ENCODE measurements at regions not wholly inside any gene's neighbourhood (a gene's known extent, or its start where the extent isn't known, plus 50 kb on each side); places are given as distances from the start of the nearest gene placed in this dataset.

DNA sequence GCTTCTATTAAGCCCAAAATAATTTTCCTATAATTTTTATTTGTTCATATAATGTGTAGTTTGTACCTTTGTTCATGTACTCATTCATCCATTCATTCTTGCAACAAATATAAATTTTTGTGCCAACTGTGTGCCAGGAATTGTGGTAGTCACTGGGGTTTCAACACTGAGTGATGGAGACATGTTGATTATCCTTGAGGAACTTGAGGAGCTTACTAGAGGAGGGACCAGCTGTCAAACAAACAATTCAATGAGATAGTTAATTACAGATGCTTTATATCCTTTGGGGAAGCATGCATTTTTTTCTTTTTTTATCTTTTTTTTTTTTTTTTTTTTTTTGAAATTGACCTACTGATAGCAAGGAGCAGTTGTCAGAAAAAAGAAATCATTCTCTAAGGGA lies 324.8 kb downstream of the GABRG2 start:
- CTCF ChIA-PET, result no interaction called here
- POLR2A ChIA-PET, result no interaction called here
- DNase-seq (ENCODE audit: extremely low spot score), result no peak
- TF ChIP-seq, protein P1, sequence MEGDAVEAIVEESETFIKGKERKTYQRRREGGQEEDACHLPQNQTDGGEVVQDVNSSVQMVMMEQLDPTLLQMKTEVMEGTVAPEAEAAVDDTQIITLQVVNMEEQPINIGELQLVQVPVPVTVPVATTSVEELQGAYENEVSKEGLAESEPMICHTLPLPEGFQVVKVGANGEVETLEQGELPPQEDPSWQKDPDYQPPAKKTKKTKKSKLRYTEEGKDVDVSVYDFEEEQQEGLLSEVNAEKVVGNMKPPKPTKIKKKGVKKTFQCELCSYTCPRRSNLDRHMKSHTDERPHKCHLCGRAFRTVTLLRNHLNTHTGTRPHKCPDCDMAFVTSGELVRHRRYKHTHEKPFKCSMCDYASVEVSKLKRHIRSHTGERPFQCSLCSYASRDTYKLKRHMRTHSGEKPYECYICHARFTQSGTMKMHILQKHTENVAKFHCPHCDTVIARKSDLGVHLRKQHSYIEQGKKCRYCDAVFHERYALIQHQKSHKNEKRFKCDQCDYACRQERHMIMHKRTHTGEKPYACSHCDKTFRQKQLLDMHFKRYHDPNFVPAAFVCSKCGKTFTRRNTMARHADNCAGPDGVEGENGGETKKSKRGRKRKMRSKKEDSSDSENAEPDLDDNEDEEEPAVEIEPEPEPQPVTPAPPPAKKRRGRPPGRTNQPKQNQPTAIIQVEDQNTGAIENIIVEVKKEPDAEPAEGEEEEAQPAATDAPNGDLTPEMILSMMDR (IDR thresholded peaks at IDR 0.05; ENCODE audit: control extremely low read depth, extremely low read depth, low read depth, missing control alignments), result no peak

DNA sequence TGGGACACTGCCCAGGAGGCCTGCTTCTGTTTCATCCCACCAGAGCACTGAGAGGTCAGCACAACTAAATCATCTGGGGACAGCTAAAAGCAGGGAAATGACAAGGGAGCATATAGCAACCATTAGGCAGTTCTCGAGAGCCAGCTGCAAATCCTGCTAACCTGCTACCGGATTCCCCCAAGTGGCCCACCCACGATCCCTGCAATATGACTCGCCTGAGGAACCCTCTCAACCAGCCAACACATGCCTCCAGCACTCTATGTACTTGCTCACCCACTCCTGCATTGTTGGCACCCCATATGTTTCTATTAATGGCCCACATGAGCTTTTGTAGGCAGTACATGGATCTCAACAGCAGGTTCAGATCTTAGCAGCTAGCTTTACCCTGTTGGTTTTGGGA lies 326.0 kb downstream of the GABRG2 start:
- CTCF ChIA-PET, result interaction anchor here (1.1 kb wide), 1 partner anchor 18 kb away, joined by 3 read pairs; no protein-coding TSS in a partner anchor
- no peak for DNase-seq (ENCODE audit: extremely low spot score)
- POLR2A ChIA-PET, result no interaction called here
- TF ChIP-seq, protein P1 (IDR thresholded peaks at IDR 0.05; ENCODE audit: control extremely low read depth, extremely low read depth, low read depth, missing control alignments), result no peak

DNA sequence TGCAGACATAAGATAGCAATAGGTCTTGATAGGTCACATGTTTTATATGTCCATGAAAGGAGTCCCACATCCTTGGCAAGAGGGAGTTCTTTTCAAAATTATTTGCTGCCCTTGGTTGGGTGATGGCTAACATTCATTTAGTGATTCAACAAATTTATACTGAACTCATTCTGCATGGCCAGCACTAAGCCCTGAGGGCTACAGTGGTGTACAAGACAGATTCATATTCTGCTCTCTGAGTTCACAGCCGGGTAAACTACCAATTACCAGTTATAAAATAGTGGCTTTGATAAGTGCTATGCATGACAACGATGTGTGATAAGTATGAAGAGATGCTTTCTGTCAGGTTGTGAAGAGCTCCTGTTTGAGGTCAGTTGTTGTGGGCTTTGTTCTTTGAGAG lies 340.0 kb downstream of the GABRG2 start:
- ChIA-PET POLR2A (no interaction called here), CTCF (interaction anchor here (0.9 kb wide), 1 partner anchor 12 kb away, joined by 3 read pairs; no protein-coding TSS in a partner anchor)
- DNase-seq (ENCODE audit: extremely low spot score), result no peak
- TF ChIP-seq, protein P1 (IDR thresholded peaks at IDR 0.05; ENCODE audit: control extremely low read depth, extremely low read depth, low read depth, missing control alignments), result no peak

DNA sequence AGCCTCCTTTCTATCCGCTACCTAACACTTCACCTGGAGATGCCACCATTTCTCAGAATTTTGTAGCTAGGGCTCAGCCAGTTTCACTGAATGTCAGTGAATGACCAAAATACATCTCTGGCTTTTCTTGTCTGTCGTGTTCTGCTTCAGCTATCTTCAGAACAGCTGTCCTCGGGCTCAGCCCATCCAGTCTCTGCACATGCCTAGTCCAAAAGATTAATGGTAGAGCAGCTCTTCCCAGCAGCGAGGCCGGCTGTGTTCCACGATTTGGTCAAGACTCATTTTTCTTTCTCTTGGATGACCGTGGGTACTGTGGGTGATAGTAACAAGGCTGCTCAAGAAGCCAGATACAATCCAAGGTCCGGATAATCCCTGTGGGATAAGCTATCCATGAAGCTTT lies 342.8 kb downstream of the GABRG2 start:
- no peak for DNase-seq (ENCODE audit: extremely low spot score)
- ChIA-PET POLR2A (no interaction called here), CTCF (no interaction called here)
- TF ChIP-seq, protein P1 (IDR thresholded peaks at IDR 0.05; ENCODE audit: control extremely low read depth, extremely low read depth, low read depth, missing control alignments), result no peak

DNA sequence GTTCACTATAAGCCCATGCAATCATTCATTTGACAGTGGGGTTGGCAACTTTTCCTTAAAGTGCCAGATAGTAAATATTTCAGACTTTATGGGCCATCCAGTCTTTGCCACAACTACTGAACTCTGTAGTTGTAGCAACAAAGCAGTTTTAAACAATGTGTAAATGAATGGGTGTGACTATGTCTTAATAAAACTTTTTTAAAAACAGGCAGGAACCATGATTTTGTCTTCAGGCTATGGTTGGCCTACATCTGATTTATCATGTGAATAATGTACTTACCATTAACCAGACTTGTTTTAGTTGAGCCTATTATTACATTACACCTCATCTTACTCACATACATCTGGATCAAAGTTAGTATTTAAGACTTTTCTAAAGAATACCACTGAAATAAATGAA lies 361.6 kb downstream of the GABRG2 start:
- ChIA-PET POLR2A (no interaction called here), CTCF (no interaction called here)
- TF ChIP-seq, protein P1 (IDR thresholded peaks at IDR 0.05; ENCODE audit: control extremely low read depth, extremely low read depth, low read depth, missing control alignments), result no peak
- no peak for DNase-seq (ENCODE audit: extremely low spot score)

DNA sequence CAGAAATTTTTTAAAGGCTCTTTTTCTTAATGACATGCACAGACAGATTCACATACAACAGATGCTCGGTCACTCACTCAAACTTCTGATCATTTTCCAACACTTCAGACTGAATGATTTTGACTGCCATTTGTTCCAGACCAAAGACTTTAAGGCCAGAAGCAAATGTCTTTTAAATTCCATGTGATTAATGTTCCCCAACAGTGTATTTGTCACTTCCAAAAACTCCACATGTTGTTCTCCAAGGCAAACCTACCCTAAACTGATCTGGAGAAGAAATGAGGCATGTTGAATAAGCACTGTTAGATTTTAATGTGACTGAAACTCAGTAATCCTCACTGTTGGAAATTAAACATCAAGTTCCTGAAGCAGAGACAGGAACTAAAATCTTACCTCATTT lies 366.7 kb downstream of the GABRG2 start:
- ChIA-PET CTCF (interaction anchor here (1.3 kb wide), 1 partner anchor 12 kb away, joined by 3 read pairs; no protein-coding TSS in a partner anchor), POLR2A (no interaction called here)
- TF ChIP-seq, protein P1 (IDR thresholded peaks at IDR 0.05; ENCODE audit: control extremely low read depth, extremely low read depth, low read depth, missing control alignments), result no peak
- no peak for DNase-seq (ENCODE audit: extremely low spot score)

DNA sequence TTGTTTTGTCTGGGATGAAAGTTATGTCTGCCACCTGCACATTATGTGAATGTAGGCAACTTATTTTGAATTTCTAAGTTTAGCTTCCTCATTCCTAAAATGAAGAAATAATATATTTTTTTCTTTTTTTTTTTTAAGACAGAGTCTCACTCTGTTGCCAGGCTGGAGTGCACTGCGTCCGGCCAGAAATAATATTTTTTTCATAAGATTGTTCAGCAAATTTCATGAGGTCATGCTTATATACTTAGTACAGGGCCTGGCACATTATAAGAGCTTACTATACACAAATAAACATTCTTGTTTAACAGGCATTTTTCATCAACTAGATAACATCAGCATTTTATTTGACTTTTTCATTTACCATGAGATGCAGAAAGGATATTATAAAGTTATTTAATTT lies 368.5 kb downstream of the GABRG2 start:
- ChIA-PET POLR2A (no interaction called here), CTCF (no interaction called here)
- no peak for DNase-seq (ENCODE audit: extremely low spot score)
- TF ChIP-seq, protein P1 (IDR thresholded peaks at IDR 0.05; ENCODE audit: control extremely low read depth, extremely low read depth, low read depth, missing control alignments), result no peak
